Transverse colon (tissue), 4 donors: ENCODE measurements at regions not wholly inside any gene's neighbourhood (a gene's known extent, or its start where the extent isn't known, plus 50 kb on each side); places are given as distances from the start of the nearest gene placed in this dataset.

Source experiments
- DNase-seq: peaks from one replicate; pipeline ENCODE4 v3.0.0-alpha.2; 2019
- H3K27ac ChIP-seq, 4 donors: fragments of 200-600 bp; sonication (generic); 2 replicates each; pipeline ENCODE4 v1.5.1; 2016 to 2018; ENCODE audit warnings: inconsistent platforms in 4 of 4
- H3K27me3 ChIP-seq: fragments of 200-600 bp; sonication (generic); 2 replicates; pipeline ENCODE4 v1.5.1; 2017; ENCODE audit warnings: inconsistent platforms
- H3K36me3 ChIP-seq, 4 donors: fragments of 200-600 bp; sonication (generic); 2 replicates each; pipeline ENCODE4 v1.5.1; 2017 to 2019; ENCODE audit warnings: inconsistent platforms in 4 of 4
- H3K4me1 ChIP-seq, 4 donors: fragments of 200-600 bp; sonication (generic); 2 replicates each; pipeline ENCODE4 v1.5.1; 2017 to 2020; ENCODE audit warnings: inconsistent platforms in 4 of 4
- H3K4me3 ChIP-seq, 4 donors: fragments of 200-600 bp; sonication (generic); 1 replicate in 1 of 4; 2 replicates in 3 of 4; pipeline versions ENCODE4 v1.5.1 to v1.6.1; 2017 to 2019; ENCODE audit warnings: inconsistent platforms in 4 of 4
- H3K9me3 ChIP-seq, 2 donors: fragments of 200-600 bp; sonication (generic); 2 replicates each; pipeline ENCODE4 v1.5.1; 2017 to 2019; ENCODE audit warnings: inconsistent platforms in 2 of 2
- CTCF ChIP-seq, 5 experiments: fragments of 200-600 bp in 3 of 5; fragments of 450-650 bp in 2 of 5; sonication (generic) in 3 of 5; IDR thresholded peaks; 1 replicate in 2 of 5; 2 replicates in 3 of 5; pipeline ENCODE4 v1.5.1; 2016 to 2017; ENCODE audit warnings: antibody characterized with exemption in 5 of 5, inconsistent platforms in 3 of 5, mild to moderate bottlenecking in 2 of 5, moderate library complexity in 1 of 5
- EP300 ChIP-seq: sonication (generic); formaldehyde crosslinking; IDR thresholded peaks from one replicate; pipeline ENCODE4 v1.6.1; 2017; ENCODE audit warnings: antibody characterized with exemption, low read depth
- POLR2A ChIP-seq: fragments of 450-650 bp; IDR thresholded peaks from one replicate; pipeline ENCODE4 v1.6.1; 2016; ENCODE audit warnings: antibody characterized with exemption, mild to moderate bottlenecking, moderate library complexity
- POLR2AphosphoS5 ChIP-seq, 3 donors: sonication (generic); formaldehyde crosslinking; IDR thresholded peaks; one replicate each; pipeline ENCODE4 v1.6.1; 2016; ENCODE audit warnings: antibody characterized with exemption in 3 of 3
- WGBS, 2 donors: methylation state at CpG; one replicate each; pipeline ENCODE4 v1.1.5; 2018; ENCODE audit warnings: low coverage in 1 of 2; 5-methylcytosine and 5-hydroxymethylcytosine counted together
- in situ Hi-C, 4 donors: fragments of 200-750 bp; cut with MboI; loops; one replicate each; pipeline versions ENCODE4 v1.15.0 to v1.15.1; 2017; ENCODE audit warnings: low sequenced_read_pairs in 3 of 4, low pct_ligation_motif_present in 1 of 4, low pct_unique_long_range_greater_than_20kb in 1 of 4
- intact Hi-C: fragments of 100-400 bp; cut with DNase I; formaldehyde crosslinking; loops from one replicate; pipeline ENCODE4 v1.15.1; 2023; ENCODE audit warnings: low total_unique reads

DNA sequence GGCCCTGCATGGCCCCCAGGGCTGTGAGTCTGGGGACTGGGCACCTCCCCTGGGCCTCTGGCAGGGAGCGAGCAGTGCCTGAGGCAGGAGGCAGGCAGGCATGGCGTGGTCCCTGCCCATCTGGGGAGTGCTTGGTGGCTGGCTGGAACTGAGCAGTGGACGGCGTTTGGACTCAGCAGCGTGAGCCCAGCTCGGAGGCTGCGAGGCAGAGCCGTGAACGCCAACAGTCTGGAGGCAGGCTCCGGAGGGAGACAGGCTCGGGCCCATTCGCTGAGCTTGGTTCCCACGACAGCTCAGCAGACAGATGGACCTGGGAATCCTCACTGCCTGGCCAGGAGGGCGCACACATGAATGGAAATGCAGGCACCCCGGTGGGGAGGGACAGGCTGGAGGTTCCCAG is 160.7 kb upstream of the POU3F1 start:
- H3K36me3 ChIP-seq = no peaks in the 10 kb centered on the region
- no peak for DNase-seq
- H3K4me1 ChIP-seq = no peaks in the 10 kb centered on the region
- no peak overlapping the region for H3K4me3 ChIP-seq
- H3K27me3 ChIP-seq = no peaks in the 10 kb centered on the region
- no peak overlapping the region for H3K27ac ChIP-seq
- in situ Hi-C loops = no loop called here
- H3K9me3 ChIP-seq = no peaks in the 10 kb centered on the region
- 93 to 100% methylated on average over 2 to 15 of the region's 15 CpGs for WGBS, 2 donors
- intact Hi-C loops = no loop called here
- TF ChIP-seq CTCF (IDR thresholded peaks at IDR 0.05) = no peak
- no peak for TF ChIP-seq POLR2A
- no peak for TF ChIP-seq EP300
- TF ChIP-seq POLR2AphosphoS5 (IDR thresholded peaks at IDR 0.05) = no peak

- Histone ChIP-seq H3K4me1 (no peaks in the 10 kb centered on the region), H3K36me3 (no peaks in the 10 kb centered on the region), H3K27ac (no peak overlapping the region), H3K9me3 (no peaks in the 10 kb centered on the region), H3K27me3 (no peaks in the 10 kb centered on the region), H3K4me3 (no peak overlapping the region)
- intact Hi-C loops (no loop called here), in situ Hi-C loops (no loop called here)
- TF ChIP-seq POLR2AphosphoS5 (IDR thresholded peaks at IDR 0.05) (no peak), POLR2A (no peak), EP300 (no peak), CTCF (IDR thresholded peaks at IDR 0.05) (no peak)
- WGBS, 2 donors = 80% methylated on average over 3 of the region's 3 CpGs; no CpG with 5 or more reads in 1 of the 2 donors
- DNase-seq = no peak
These were observed 158.1 kb upstream of the POU3F1 start for GRCh38 chr1:38204698-38205097.

GRCh38 chr1:38203441-38203840 is 156.8 kb upstream of the POU3F1 start:
- DNase-seq = no peak
- intact Hi-C loops = no loop called here
- in situ Hi-C loops = no loop called here
- no peaks in the 10 kb centered on the region for H3K27me3 ChIP-seq
- 50 to 54% methylated on average over 4 of the region's 4 CpGs for WGBS, 2 donors
- TF ChIP-seq POLR2A (no peak), CTCF (IDR thresholded peaks at IDR 0.05) (no peak), POLR2AphosphoS5 (IDR thresholded peaks at IDR 0.05) (no peak), EP300 (no peak)
- H3K9me3 ChIP-seq = no peaks in the 10 kb centered on the region
- no peaks in the 10 kb centered on the region for H3K4me1 ChIP-seq
- H3K27ac ChIP-seq = no peak overlapping the region
- no peaks in the 10 kb centered on the region for H3K36me3 ChIP-seq
- H3K4me3 ChIP-seq = no peak overlapping the region

DNA sequence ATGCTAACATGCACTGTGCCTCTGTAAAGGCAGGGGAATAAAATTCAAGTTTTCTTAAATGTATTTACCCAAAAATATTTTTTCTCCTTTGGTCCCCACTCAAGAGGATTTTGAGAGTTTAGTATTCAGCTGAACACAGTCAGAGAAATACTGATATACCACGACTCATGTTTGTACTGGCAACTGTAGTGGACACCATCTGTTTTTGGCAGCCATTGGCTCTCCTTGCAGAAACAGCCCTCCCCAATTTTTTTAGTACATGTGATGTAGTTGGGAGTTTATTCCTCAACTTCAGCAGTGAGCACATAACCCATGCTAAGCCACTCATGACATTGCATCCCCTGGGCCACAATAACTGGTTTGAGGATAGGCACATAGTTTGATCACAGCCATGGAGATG is 154.8 kb upstream of the POU3F1 start:
- no peaks in the 10 kb centered on the region for H3K4me1 ChIP-seq
- H3K27me3 ChIP-seq = no peaks in the 10 kb centered on the region

More for the DNA sequence above, 154.8 kb upstream of the POU3F1 start:
- in situ Hi-C loops (no loop called here), intact Hi-C loops (no loop called here)
- Histone ChIP-seq H3K9me3 (no peaks in the 10 kb centered on the region), H3K27ac (no peak overlapping the region), H3K36me3 (no peaks in the 10 kb centered on the region), H3K4me3 (no peak overlapping the region)
- TF ChIP-seq CTCF (IDR thresholded peaks at IDR 0.05) (no peak), POLR2A (no peak), POLR2AphosphoS5 (IDR thresholded peaks at IDR 0.05) (no peak), EP300 (no peak)
- 40 to 56% methylated on average over 1 of the region's 1 CpG for WGBS, 2 donors
- DNase-seq = no peak
